ENCODE measurements at regions not wholly inside any gene's neighbourhood (a gene's known extent, or its start where the extent isn't known, plus 50 kb on each side); places are given as distances from the start of the nearest gene placed in this dataset.
A peak's percentile ranks its signal among the peaks of the same experiment; 100 is the strongest.

GRCh38 chr1:60904099-60904851, 178.1 kb upstream of the NFIA start:
- peak overlapping the region; percentile 86 to 90 for H3K27ac ChIP-seq
- no peaks in the 10 kb centered on the region for H3K9me3 ChIP-seq
- H3K27me3 ChIP-seq = no peaks in the 10 kb centered on the region
- no peak for TF ChIP-seq CTCF (IDR thresholded peaks at IDR 0.05)
- peak; percentile 57 to 86 for DNase-seq (ENCODE audit: low spot score in 2 of 2)
- H3K36me3 ChIP-seq = no peaks in the 10 kb centered on the region
- peaks cover 11 to 23% of the 10 kb centered on the region in 2 donors for H3K4me1 ChIP-seq
- intact Hi-C loops (cut with DNase I) = no loop called here
- H3K4me3 ChIP-seq = peak overlapping the region in 1 of 2 donors; percentile 29

DNA sequence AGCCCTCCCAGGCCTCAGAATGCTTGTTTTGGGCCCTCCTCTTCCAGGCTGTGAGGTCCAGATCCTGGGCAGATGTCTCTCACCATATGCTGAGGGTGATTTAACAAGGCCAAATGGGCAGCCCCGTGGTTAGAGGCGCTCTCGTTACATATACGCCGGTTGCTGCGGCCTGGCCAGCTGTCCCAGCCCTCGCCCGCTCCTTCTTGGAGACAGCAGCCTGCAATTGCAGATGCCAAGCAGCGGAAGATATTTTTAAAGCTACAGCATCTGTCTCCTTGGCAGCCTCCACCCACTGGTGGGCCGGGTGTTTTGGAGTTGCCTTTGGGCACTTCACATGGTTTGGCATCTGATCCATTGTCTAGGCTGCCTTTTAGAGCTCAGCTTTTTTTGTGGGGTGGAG, 178.8 kb upstream of the NFIA start:
- peak overlapping the region; percentile 86 to 90 for H3K27ac ChIP-seq
- no peaks in the 10 kb centered on the region for H3K9me3 ChIP-seq
- no peaks in the 10 kb centered on the region for H3K27me3 ChIP-seq
- TF ChIP-seq CTCF (IDR thresholded peaks at IDR 0.05) = no peak
- DNase-seq (ENCODE audit: low spot score in 2 of 2) = peak in 1 of 2 donors; percentile 78
- H3K4me1 ChIP-seq = peaks cover 11 to 23% of the 10 kb centered on the region in 2 donors
- H3K36me3 ChIP-seq = no peaks in the 10 kb centered on the region
- intact Hi-C loops (cut with DNase I) = no loop called here
- peak overlapping the region in 1 of 2 donors; percentile 8 for H3K4me3 ChIP-seq

GRCh38 chr1:60899464-60899863, 182.9 kb upstream of the NFIA start:
- no peak for DNase-seq (ENCODE audit: low spot score in 2 of 2)
- no peak for TF ChIP-seq CTCF (IDR thresholded peaks at IDR 0.05)
- H3K27ac ChIP-seq = no peak overlapping the region
- H3K4me1 ChIP-seq = peaks cover 8 to 19% of the 10 kb centered on the region in 2 donors
- intact Hi-C loops (cut with DNase I) = no loop called here
- H3K4me3 ChIP-seq = no peak overlapping the region
- no peaks in the 10 kb centered on the region for H3K9me3 ChIP-seq
- H3K36me3 ChIP-seq = no peaks in the 10 kb centered on the region
- no peaks in the 10 kb centered on the region for H3K27me3 ChIP-seq

- Histone ChIP-seq H3K4me1 (peaks cover 3 to 16% of the 10 kb centered on the region in 2 donors), H3K9me3 (no peaks in the 10 kb centered on the region), H3K27ac (no peak overlapping the region), H3K36me3 (no peaks in the 10 kb centered on the region), H3K27me3 (no peaks in the 10 kb centered on the region), H3K4me3 (no peak overlapping the region)
- no peak for DNase-seq (ENCODE audit: low spot score in 2 of 2)
- TF ChIP-seq CTCF (IDR thresholded peaks at IDR 0.05) = no peak
- intact Hi-C loops (cut with DNase I) = no loop called here
Measured at GRCh38 chr1:60898987-60899386, 183.4 kb upstream of the NFIA start.

DNA sequence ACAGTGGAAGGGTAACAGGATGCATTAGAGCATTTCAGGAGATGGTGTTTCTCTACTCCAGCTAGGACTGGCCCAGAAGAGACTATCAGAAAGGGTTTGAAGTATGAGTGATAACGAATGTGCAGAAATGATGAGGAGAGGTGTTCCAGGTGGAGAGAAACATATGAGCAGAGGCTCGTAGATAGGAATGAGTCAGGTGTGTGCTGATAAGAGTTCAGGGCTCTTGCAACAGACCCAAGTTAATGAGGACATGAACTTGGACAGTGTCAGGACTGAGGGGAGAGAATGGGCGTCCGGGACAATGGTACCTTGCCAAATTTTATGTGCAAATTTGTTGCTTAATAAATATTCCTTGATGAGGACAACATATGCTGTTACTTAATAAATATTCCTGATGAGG, 183.9 kb upstream of the NFIA start:
- no peak for TF ChIP-seq CTCF (IDR thresholded peaks at IDR 0.05)
- no peaks in the 10 kb centered on the region for H3K36me3 ChIP-seq
- DNase-seq (ENCODE audit: low spot score in 2 of 2) = no peak
- no peaks in the 10 kb centered on the region for H3K9me3 ChIP-seq
- H3K4me3 ChIP-seq = no peak overlapping the region
- H3K4me1 ChIP-seq = peaks cover 3 to 10% of the 10 kb centered on the region in 2 donors
- H3K27me3 ChIP-seq = no peaks in the 10 kb centered on the region
- intact Hi-C loops (cut with DNase I) = no loop called here
- no peak overlapping the region for H3K27ac ChIP-seq
